GM21367 (cell line): ENCODE measurements at regions not wholly inside any gene's neighbourhood (a gene's known extent, or its start where the extent isn't known, plus 50 kb on each side); places are given as distances from the start of the nearest gene placed in this dataset.

Source experiments
- ATAC-seq: cut with Tn5 transposase; IDR thresholded peaks from one replicate; pipeline ENCODE4 v1.9.1; 2021; ENCODE audit not compliant: unreplicated experiment

DNA sequence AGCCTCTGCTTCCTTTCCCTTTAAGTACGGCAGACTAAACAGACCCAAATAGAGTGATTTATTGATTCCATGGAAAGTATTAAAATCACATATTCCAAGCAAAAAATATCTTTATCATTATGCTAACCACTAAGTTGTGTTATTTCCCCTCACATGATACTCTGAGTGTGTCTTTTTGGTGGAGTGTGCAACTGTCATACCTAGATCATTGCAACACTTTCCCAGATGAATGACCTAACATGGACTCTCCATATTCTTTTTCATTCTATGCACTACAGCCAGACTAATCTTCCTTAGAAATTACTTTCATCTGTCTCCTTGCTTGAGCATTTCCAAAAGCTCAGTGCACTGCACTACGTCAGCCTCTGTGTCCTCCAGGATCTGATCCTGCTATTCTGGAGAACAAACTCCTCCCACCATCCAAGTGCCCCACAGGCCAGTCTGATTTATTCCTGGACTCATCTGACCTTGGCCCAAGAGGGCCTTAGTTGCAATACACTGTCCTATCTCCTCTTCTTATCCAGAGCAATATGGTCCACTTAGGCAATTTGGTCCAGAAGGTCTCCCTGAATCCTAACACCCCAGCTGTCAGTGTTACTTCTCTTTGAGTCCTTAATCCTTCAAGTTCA lies 263.3 kb upstream of the KLF6 start:
- no peak for ATAC-seq

DNA sequence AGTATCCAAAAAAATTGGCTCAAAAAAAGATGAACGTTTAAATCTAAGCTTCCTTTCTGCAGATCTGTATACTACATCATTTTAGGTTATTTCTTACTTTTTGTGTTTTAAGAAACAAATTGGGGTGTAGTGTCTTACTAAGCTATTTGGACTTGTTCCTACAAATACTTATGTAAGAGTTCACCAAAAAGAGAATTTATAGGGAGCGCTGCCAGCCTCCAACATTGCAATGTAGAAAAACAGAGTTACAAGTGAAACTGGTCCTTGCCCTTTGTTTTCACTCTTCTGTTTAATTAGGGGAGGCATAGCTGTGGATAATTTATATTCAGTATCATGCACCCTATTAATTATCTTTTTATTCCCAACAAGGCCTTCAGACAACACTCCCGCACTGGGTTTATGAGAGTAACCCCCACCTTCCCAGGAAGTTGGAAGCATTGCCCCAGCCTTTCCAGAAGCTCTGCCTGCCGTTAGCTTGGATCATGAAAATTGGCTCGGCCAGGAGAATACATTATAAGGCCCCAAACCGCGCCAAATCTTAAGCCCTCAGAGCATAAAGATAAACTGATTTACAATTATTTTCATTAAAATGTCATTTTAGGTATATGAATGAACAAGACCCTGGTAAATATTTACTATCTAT lies 261.8 kb upstream of the KLF6 start:
- ATAC-seq: no peak

DNA sequence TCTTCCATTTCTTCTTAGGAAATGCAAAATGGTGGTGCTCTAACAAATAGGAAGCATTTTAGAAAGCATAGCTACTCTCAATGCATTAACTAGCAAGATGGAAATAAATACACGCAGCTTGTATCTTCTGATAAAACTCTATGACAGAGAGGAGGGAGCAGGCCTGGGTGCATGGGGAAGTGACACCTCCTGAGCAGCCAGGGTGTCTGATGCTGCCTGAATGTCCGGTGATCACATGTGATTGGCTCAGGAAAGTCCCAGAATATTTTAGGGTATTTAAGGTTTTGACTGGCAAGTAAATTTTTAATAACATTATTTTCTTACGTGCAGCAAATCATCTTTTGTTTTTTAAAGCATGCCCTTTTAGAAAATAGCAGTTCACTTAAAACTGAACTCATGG lies 261.0 kb upstream of the KLF6 start:
- no peak for ATAC-seq

DNA sequence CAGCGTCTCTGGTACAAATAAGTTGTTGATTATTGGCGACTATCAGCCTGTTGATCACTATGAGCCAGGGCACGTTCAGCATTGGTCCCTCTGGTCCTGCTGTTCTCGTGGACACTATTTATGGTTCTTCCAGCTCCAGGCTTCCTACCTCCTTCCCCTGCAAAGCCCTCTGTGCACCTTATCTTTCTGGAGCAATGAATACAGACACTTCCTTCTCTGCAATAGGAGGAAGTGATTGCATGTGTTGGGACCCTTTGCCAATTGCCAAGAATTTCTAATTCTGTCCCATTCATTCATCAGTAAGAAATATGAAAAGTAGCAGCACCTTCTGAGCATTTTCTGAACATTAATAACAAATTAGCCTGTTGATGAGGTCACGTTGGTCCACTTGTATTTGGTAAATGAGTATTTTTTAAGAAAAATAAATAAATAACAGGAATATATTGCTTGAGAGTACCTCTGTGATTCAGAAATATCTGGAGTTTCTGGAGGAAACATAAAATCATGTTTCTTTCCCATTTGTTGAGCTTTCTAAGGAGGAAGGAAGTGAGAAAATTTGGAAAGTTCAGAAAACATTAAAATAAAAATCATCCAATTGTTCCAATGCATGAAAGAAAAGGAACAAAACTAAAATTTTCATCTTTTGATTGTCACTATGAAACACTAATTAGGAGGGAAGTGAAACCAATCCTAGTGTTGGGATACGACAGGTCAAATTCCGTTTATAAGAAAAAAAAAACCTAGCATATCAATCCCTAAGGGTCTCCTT lies 259.1 kb upstream of the KLF6 start:
- no peak for ATAC-seq

DNA sequence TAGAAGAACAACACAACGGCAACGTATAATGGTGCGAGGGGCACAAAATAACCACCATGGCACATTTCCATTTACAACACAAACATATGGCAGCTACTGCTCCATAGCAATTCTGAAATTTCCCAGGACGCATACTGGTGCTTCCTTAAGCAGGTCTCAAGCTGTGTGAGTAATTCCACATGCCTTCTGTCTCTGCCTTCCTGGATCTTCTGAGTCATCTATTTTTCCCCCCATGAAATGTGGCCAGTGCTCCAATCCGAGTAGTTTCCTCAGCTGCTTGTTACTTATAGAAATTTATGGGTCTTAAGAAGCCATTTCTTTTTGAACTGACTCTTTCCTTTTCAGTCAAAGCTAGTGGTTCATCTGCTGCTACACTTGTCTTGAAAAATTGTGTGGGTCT lies 256.6 kb upstream of the KLF6 start:
- ATAC-seq: no peak

DNA sequence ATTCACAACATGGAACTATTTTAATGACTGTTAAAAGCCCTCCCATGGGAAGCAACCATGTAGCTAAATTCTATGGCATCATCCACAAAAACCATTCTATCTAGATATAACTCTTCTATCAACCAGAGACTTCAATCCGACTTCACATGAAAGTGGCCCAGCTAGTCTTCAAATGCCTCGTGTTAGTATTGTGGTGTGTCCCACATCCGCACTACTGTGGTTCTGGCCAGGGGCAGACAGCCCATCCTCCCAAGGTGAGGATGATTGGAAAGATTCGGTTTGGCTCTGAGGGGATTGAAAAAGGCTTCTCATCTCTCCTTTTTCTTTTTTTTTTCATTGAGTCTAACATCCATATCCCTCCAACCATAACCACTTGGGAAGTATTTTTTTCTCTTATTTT lies 253.0 kb upstream of the KLF6 start:
- ATAC-seq: no peak

DNA sequence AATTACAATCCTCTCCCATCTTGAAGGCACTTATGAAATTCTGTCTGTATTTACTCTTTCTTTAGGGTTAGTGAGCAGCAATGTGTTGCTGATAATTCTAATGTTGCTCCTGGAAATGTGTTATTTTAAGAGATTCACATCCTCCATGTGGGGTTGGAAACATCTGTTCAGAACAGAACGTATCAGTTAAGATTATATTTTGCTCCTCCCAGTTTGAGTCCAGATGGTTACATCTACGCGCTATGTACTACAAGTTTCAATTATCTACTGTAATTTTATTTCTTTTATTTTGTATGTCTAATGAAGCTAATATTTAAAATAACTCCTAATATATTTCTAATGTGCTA lies 250.6 kb upstream of the KLF6 start:
- ATAC-seq: no peak

DNA sequence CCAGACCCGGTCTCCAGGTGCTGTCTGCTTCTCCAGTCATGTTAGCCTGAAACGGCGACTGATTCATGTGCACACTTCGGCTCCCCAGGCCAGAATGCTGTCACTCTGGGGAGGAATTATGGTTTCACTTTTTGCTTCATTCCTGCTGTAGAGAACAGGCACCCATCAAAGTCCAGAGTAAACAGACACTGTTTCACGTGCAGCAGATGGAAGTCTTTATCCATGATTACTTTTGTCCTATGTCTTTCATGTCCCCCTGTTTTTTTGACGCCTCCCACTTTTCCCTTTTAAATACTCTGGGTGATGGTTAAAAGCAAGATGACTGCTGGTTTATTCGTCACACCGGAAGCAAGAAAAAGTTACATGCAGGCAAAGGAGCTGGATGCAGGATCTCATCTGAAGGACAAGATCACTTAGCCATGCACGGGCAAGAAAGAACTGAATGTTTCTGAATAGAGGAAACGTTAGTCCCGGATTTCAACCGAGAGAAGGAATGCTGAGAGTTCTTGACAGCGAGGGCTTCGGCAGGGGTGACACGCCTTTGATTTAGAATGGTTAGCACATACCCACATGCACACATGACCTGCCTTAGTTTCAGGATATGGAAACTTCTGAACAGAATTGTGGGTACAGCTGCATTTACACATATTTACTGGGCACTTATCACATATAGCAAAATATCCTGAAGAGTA lies 250.0 kb upstream of the KLF6 start:
- ATAC-seq: no peak

DNA sequence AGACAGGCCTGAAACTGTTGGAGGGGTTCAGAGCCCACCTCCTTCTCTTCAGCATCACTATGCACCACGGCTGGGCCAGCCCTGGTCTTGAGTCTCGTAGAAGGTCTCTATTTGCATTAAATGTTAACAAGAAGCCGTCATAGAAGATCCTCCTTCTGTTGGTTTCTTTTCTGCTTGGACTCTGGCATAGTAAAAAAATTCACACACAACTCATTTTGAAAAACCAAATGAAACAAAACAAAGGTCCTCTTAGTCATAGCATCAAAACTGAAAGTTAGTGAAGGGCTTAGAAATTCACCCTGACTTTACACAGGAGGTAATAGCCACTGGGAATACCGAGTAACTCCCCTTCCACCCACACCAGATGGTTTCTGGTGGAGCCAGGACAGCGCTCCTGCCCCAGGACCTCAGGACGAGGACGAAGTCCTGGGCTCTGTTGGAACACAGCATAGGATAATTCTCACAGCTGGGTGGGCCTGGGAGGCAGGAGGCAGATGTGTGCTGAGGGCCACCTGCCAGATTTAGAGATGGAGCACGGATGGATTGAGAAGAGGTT lies 248.4 kb upstream of the KLF6 start:
- peak; percentile 78 for ATAC-seq

DNA sequence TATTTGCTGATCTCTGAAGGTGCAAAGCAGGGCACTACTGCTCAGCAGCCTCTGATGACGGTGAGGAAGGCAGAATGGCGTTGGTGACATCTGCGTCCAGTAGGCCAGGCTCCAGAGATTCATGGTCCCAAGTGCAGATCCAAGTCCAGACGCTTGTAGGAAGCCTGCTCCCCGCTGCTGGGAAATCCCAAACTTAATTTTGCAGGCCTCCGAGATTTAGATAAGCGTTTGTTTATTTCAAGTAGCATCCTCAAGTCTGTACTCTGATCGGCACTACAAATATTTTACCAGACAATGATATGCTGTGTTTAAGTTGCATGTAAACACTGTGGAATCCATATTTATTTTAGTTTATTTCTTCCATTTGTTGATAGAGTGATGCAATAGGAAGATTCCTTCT lies 244.9 kb upstream of the KLF6 start:
- ATAC-seq: no peak

DNA sequence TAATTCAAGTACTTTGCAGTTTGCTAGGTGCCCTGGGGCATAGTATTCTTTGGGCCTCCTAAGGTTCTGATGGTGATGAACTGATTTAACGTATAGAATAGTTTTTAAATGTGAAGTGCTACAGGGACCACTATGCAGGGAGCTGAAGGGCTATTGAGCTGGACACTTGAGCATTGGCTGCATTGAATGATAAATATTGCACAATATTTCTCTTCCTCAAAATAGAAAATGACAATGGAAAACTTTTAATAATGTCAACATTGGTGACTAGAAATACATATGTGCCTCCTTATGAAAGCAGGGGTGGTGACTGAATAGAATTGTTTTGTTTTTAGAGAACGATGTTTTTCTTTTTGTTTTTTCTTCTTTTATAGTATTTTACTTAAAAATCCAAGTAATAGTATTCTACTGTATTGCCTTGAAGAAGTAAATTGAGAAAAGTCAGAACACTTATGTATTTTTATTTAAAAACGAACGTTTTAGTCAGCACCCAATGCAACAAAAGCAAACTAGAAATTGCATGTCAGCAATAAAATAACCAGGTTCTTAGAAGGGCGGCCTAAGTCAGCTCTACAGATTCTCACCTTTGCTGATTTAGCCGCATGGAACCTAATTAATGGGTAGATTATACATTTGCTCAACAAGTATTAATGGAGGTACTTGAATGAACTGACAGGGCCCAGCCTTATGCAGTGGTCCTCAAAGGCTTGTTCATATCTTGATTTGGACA lies 244.0 kb upstream of the KLF6 start:
- no peak for ATAC-seq

DNA sequence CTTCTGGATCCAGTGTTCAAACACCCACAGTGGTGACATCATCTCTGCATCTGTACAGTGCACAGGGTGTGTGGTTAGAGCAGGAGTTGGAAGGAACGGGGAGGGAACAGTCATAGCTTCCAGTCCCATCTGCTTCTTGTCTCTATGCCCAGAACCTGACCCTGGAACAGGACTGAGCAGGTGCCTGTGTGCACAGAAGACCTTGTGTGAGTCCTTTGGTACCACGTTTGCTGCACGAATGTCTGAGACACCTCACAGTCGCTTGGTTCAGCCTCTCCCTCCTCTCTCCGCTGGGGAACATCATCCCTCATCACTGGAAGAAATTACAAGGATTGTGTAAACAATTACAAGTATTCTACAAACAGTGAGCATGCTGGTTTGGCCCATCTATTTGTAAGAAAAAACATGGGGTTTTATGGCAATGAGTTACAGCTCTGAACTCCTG lies 243.0 kb upstream of the KLF6 start:
- ATAC-seq: no peak

DNA sequence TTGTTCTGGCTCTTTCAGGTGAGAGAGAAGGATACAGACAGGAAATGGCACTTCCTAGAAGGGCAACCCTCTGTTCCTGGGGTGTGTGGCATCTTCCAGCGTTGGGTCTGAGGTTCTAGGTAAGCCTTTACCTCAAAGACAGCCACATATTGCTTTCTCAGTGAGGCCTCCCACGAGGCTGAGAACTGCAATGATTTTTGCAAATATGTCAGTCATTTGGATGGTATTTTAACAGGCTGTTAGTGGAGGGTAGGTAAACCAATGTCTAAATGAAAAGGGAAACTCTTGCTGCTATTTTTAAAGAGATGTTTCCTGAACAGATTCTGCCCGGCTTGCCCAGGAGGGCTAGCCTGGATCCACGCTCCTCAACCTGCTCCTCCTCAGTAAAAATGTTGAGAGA lies 240.3 kb upstream of the KLF6 start:
- ATAC-seq: no peak

DNA sequence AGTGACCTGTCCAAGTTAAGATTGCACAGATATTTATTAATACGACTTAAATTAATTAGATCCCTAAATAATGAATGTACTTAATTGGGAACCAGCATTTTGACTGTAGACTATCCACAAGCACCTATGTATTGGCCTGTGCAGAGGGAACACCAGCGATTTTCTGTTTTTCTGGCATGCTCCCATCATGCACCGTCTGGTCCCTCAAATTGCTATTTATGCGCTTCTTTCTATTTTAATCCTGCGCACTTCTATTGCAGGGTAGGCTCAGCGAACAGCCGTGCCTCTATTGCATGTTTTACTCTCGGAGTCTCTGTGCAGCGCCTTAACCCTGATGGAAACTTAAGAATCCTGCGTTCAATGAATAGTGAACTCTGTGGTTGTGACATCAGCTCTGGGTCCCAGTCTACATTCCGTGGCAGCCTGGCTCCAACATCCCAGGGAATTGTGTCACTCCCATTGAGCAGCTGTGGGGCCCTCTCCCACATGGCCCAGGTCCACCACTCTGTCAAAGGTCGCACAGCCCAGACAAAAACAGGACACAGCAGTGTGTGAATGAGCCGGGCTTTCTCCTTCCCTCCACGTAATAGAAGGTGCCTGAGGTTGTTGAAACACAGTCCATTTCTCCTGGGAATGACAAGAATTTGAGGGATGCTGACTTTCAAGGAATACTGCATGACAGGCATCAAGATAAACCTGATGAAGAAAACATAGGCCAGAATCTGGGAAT lies 239.7 kb upstream of the KLF6 start:
- ATAC-seq: no peak

DNA sequence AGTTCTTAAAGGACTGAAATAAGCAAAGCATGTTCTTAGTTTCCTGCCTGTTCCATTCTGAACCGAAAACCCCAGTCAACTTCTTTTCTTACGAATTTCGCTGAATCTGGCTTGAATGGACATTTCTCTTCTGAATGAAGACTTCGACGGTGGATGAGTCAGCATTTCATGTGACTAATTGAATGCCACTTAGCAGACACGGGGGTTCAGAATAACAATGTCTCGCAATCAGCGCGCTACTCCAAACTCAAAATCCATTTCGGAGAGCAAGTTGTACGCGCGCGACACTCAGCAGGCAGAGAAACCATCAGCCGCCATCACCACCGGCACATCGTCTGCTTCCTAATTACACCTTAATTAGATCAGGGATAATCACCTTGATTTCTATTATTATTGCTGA lies 239.0 kb upstream of the KLF6 start:
- ATAC-seq: no peak

DNA sequence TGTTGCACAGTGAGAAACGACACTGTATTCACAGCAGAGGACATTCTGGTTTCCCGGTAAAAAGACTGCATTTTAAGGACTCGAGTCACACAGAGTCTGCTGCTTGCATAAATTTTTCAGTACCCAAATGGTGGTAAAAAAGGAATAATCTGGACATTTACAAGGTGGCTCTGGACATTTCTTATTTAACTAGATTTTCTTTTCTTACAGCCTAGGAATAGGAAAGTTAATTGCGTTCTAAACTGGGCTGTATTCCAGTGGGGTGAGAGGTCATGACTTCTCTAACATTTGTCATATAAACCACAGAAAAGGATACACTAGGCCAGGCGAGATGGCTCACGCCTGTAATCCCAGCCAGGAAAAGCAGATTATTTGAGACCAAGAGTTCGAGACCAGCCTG lies 237.5 kb upstream of the KLF6 start:
- ATAC-seq: no peak

DNA sequence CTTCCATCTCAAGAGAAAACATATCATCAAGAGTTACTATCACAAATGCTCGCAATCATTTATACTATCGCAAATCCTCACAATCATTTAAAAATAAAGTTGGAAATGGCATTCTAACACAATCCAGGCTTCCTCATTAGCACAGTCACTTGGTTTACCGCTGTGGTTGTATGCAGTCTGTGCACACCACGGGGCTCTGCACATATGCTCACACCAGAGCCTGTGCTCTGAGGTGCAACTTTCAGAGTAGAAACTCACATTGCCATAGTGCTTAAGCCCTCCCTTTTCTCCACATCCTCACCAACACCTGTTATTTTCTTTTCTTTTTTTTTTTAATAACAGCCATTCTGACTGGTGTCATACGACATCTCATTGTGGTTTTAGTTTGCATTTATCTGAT lies 235.6 kb upstream of the KLF6 start:
- ATAC-seq: no peak

DNA sequence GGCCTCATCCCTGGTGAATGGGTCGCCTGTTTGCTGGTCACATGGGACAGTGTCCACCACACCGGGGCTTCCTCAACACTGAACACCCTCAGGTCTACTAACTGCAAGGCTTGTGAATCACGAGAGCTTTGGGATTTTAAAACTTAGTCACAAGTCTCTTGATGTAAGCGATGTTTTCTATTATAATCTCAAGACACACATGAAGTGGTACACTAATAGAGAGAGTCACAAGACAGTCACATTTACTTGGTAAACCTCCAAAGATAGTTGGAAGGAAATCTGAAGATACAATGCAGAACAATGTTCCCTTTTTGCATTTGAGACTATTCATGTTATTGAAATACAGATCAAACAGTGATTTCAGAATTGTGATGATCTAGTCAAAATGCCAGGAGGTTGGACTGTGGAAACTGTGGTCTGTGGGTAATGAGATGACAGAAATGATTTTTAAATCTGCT lies 233.1 kb upstream of the KLF6 start:
- no peak for ATAC-seq

DNA sequence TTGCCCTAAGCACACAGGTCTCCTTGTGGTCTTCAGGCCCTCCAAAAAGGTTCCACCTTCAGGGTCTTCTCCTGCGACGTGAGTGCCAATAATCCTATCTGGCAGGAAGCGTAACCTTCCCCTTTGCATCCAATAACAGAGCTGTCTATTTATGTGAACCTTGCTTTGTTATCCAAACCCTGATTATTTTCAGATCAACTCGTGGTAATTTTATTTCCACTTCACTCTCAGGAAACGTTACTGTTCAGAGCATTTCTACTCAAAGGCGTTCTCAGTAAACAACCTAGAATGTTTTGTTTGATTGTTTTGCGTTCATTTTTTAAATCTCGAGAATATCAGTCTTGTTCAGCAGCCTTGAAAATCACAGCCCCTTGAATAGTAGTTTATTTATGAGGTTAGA lies 232.3 kb upstream of the KLF6 start:
- ATAC-seq: no peak

DNA sequence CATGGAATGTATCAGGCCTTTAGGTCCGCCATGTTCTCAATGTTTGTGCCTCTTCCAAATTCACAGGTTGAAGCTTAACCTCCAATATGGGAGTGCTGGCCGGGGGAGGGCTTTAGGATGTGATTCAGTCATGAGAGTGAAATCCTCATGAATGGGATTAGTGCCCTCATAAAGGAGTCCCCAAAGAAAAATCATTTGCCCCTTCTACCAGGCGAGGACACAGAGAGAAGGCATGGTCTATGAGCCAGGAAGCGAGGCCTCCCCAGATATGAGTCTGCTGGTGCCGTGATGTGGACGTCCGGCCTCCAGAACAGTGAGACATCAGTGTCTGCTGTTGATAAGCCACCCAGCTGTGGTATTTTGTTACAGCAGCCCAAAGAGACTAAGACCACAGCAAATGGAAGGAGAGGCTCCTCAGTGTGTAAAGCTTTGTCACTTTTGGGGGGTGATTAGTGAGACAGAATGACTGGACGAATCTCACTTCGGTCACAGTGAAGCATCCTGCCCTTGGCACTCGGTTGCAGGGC lies 231.3 kb upstream of the KLF6 start:
- no peak for ATAC-seq
